ENCODE measurements at regions not wholly inside any gene's neighbourhood (a gene's known extent, or its start where the extent isn't known, plus 50 kb on each side); places are given as distances from the start of the nearest gene placed in this dataset.
A peak's percentile ranks its signal among the peaks of the same experiment; 100 is the strongest.

DNA sequence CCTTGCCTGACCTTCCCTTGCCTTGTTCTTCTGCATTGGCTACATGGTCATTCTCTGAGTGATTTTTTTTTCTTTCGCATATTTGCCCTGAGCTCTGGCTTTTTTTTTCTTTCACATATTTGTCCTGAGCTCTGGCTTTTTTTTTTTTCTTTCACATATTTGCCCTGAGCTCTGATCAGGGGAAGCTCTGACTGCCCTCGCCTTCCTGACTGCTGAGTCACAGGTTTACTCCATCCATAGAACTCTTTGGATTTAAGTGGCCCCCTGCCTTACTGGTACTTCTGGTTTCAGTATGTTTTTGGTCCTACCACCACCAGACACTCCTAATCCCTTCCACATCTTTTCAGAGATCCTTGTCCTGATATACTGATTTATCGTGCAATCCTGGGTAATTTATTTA is 201.1 kb downstream of the OGFRL1 start:
- Histone ChIP-seq H3K27ac (no peak overlapping the region), H3K4me3 (no peak overlapping the region), H3K4me1 (no peaks in the 10 kb centered on the region), H3K27me3 (no peaks in the 10 kb centered on the region), H3K9me3 (no peaks in the 10 kb centered on the region), H3K36me3 (no peaks in the 10 kb centered on the region)
- 30% methylated on average over 3 of the region's 3 CpGs for WGBS (ENCODE audit: insufficient coverage, low coverage, low lambda C conversion rate, missing lambda C conversion rate)
- TF ChIP-seq, protein P1, sequence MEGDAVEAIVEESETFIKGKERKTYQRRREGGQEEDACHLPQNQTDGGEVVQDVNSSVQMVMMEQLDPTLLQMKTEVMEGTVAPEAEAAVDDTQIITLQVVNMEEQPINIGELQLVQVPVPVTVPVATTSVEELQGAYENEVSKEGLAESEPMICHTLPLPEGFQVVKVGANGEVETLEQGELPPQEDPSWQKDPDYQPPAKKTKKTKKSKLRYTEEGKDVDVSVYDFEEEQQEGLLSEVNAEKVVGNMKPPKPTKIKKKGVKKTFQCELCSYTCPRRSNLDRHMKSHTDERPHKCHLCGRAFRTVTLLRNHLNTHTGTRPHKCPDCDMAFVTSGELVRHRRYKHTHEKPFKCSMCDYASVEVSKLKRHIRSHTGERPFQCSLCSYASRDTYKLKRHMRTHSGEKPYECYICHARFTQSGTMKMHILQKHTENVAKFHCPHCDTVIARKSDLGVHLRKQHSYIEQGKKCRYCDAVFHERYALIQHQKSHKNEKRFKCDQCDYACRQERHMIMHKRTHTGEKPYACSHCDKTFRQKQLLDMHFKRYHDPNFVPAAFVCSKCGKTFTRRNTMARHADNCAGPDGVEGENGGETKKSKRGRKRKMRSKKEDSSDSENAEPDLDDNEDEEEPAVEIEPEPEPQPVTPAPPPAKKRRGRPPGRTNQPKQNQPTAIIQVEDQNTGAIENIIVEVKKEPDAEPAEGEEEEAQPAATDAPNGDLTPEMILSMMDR (IDR thresholded peaks at IDR 0.05) = no peak
- TF ChIP-seq POLR2A (IDR thresholded peaks at IDR 0.05) = no peak
- no peak for DNase-seq
- ATAC-seq = peak in 3 of 4 donors; percentile 44 to 69 (median 65)
- intact Hi-C loops (cut with DNase I) = no loop called here

- 80% methylated on average over 4 of the region's 5 CpGs for WGBS (ENCODE audit: insufficient coverage, low coverage, low lambda C conversion rate, missing lambda C conversion rate)
- no peak for ATAC-seq
Observed at GRCh38 chr6:71490876-71491275, 202.3 kb downstream of the OGFRL1 start.

GRCh38 chr6:71491844-71492243 is 203.2 kb downstream of the OGFRL1 start:
- TF ChIP-seq POLR2A (IDR thresholded peaks at IDR 0.05) = no peak
- TF ChIP-seq, protein P1 (IDR thresholded peaks at IDR 0.05) = no peak

More at GRCh38 chr6:71490876-71491275, 202.3 kb downstream of the OGFRL1 start:
- DNase-seq = no peak
- no peak overlapping the region for H3K27ac ChIP-seq
- intact Hi-C loops (cut with DNase I) = no loop called here
- H3K9me3 ChIP-seq = no peaks in the 10 kb centered on the region
- no peaks in the 10 kb centered on the region for H3K36me3 ChIP-seq
- H3K27me3 ChIP-seq = no peaks in the 10 kb centered on the region
- TF ChIP-seq, protein P1 (IDR thresholded peaks at IDR 0.05) = no peak
- TF ChIP-seq POLR2A (IDR thresholded peaks at IDR 0.05) = no peak
- no peaks in the 10 kb centered on the region for H3K4me1 ChIP-seq
- H3K4me3 ChIP-seq = no peak overlapping the region

GRCh38 chr6:71492668-71493067 is 204.1 kb downstream of the OGFRL1 start:
- TF ChIP-seq POLR2A (IDR thresholded peaks at IDR 0.05) = no peak
- TF ChIP-seq, protein P1 (IDR thresholded peaks at IDR 0.05) = no peak
- Histone ChIP-seq H3K4me3 (no peak overlapping the region), H3K36me3 (no peaks in the 10 kb centered on the region), H3K27ac (no peak overlapping the region), H3K27me3 (no peaks in the 10 kb centered on the region), H3K9me3 (no peaks in the 10 kb centered on the region), H3K4me1 (no peaks in the 10 kb centered on the region)
- 50% methylated on average over 2 of the region's 2 CpGs for WGBS (ENCODE audit: insufficient coverage, low coverage, low lambda C conversion rate, missing lambda C conversion rate)
- intact Hi-C loops (cut with DNase I) = no loop called here
- ATAC-seq = no peak
- DNase-seq = no peak

More at GRCh38 chr6:71491844-71492243, 203.2 kb downstream of the OGFRL1 start:
- Histone ChIP-seq H3K36me3 (no peaks in the 10 kb centered on the region), H3K4me3 (no peak overlapping the region), H3K9me3 (no peaks in the 10 kb centered on the region), H3K27me3 (no peaks in the 10 kb centered on the region), H3K27ac (no peak overlapping the region), H3K4me1 (no peaks in the 10 kb centered on the region)
- no peak for DNase-seq
- no peak for ATAC-seq
- intact Hi-C loops (cut with DNase I) = no loop called here
